Heart right ventricle (tissue), 16 donors: ENCODE measurements at regions not wholly inside any gene's neighbourhood (a gene's known extent, or its start where the extent isn't known, plus 50 kb on each side); places are given as distances from the start of the nearest gene placed in this dataset.

Source experiments
- ATAC-seq, 8 donors: fragments of 200-7000 bp; cut with Tn5 transposase; one replicate each; pipeline ENCODE4 v1.9.1; 2020; ENCODE audit warnings: mild to moderate bottlenecking in 8 of 8, moderate library complexity in 8 of 8, moderate number of reproducible peaks in 1 of 8
- DNase-seq, 2 donors: peaks; one replicate each; pipeline ENCODE4 v3.0.0-alpha.2; 2020
- H3K27ac ChIP-seq, 10 donors: fragments of 200-600 bp; sonication (generic) in 2 of 10; one replicate each; pipeline versions ENCODE4 v1.5.0 to v1.8.0; 2020 to 2022; ENCODE audit warnings: mild to moderate bottlenecking in 3 of 10
- H3K27me3 ChIP-seq, 7 donors: fragments of 200-600 bp; one replicate each; pipeline ENCODE4 v1.8.0; 2021 to 2022; ENCODE audit warnings: mild to moderate bottlenecking in 2 of 7
- H3K36me3 ChIP-seq, 9 donors: fragments of 200-600 bp; sonication (generic) in 1 of 9; one replicate each; pipeline versions ENCODE4 v1.5.0 to v1.8.0; 2020 to 2022; ENCODE audit warnings: mild to moderate bottlenecking in 2 of 9
- H3K4me1 ChIP-seq, 9 donors: fragments of 200-600 bp; sonication (generic) in 1 of 9; one replicate each; pipeline versions ENCODE4 v1.5.0 to v1.8.0; 2020 to 2022; ENCODE audit warnings: mild to moderate bottlenecking in 4 of 9
- H3K4me3 ChIP-seq, 10 donors: fragments of 200-600 bp; sonication (generic) in 2 of 10; one replicate each; pipeline versions ENCODE4 v1.5.0 to v1.8.0; 2020 to 2022; ENCODE audit warnings: mild to moderate bottlenecking in 7 of 10, moderate library complexity in 2 of 10
- H3K9me3 ChIP-seq, 11 donors: fragments of 200-600 bp in 10 of 11; sonication (generic) in 2 of 11; one replicate each; pipeline versions ENCODE4 v1.5.0 to v1.8.0; 2013 to 2022; ENCODE audit warnings: mild to moderate bottlenecking in 2 of 11, control low read depth in 1 of 11, moderate library complexity in 1 of 11
- WGBS, 2 donors: extraction: QIAGEN DNeasy Blood & Tissue Kit; methylation state at CpG; one replicate each; pipeline ENCODE4 v1.1.7; 2013; ENCODE audit warnings: inconsistent platforms in 1 of 2; 5-methylcytosine and 5-hydroxymethylcytosine counted together
- intact Hi-C, 10 donors: fragments of 100-400 bp; cut with DNase I; formaldehyde crosslinking; loops; one replicate each; pipeline versions ENCODE4 v1.11.1 to v1.14.2; 2022
- TF ChIP-seq, protein P1 (sequence below), 9 donors: fragments of 200-600 bp; sonication (generic) in 2 of 9; IDR thresholded peaks; one replicate each; pipeline versions ENCODE4 v1.5.0 to v1.8.0; 2021 to 2022; ENCODE audit warnings: antibody characterized with exemption in 9 of 9, mild to moderate bottlenecking in 5 of 9, moderate library complexity in 1 of 9
- donor health status: Arrhythmogenic right ventricular cardiomyopathy.
- donor health status: ischemic (EF 13 %, LVEDD 7.1; RV severe dilation, severe dysfunction).
- donor health status: healthy with polysubstance abuse.
- donor health status: DM: no; HTN: yes; CAD: no.
- donor health status: DM: no; HTN: no; CAD: no.
- donor health status: ischemic (EF 25% LVEDD 6.9; RV normal size, moderate dysfunction).
- donor health status: ischemic (EF 25% LVEDD 5.7; RV mildly dilated, moderate dysfunction).
- donor health status: healthy.
- donor health status: DM: yes; HTN: yes; CAD: no.
- donor health status: Ischemic cardiomyopathy.
- donor health status: ischemic (EF 35%, LVEDD 5.7; RV mildly dilated, moderate dysfunction).
- donor health status: nonischemic (EF 11% LVEDD 7.7; RV severe dilation, severe dysfunction).
- donor health status: DM: yes; HTN: yes; CAD: no.
- donor health status: PGD.
- donor health status: ischemic (EF 29% LVEDD 5.4; RV normal size, mild dysfunction).
- donor health status: nonischemic (EF 23%, LVEDD 6.1; RV moderate dilation, normal function).

- H3K4me3 ChIP-seq: no peak overlapping the region
- intact Hi-C loops: no loop called here
- peaks cover 0 to 9% (median 0%) of the 10 kb centered on the region in 11 donors for H3K9me3 ChIP-seq
- no peaks in the 10 kb centered on the region for H3K36me3 ChIP-seq
- TF ChIP-seq, protein P1, sequence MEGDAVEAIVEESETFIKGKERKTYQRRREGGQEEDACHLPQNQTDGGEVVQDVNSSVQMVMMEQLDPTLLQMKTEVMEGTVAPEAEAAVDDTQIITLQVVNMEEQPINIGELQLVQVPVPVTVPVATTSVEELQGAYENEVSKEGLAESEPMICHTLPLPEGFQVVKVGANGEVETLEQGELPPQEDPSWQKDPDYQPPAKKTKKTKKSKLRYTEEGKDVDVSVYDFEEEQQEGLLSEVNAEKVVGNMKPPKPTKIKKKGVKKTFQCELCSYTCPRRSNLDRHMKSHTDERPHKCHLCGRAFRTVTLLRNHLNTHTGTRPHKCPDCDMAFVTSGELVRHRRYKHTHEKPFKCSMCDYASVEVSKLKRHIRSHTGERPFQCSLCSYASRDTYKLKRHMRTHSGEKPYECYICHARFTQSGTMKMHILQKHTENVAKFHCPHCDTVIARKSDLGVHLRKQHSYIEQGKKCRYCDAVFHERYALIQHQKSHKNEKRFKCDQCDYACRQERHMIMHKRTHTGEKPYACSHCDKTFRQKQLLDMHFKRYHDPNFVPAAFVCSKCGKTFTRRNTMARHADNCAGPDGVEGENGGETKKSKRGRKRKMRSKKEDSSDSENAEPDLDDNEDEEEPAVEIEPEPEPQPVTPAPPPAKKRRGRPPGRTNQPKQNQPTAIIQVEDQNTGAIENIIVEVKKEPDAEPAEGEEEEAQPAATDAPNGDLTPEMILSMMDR (IDR thresholded peaks at IDR 0.05): no peak
- H3K27me3 ChIP-seq: no peaks in the 10 kb centered on the region
- H3K4me1 ChIP-seq: no peaks in the 10 kb centered on the region
- DNase-seq: no peak
- no peak overlapping the region for H3K27ac ChIP-seq
- ATAC-seq: no peak
- WGBS, 2 donors: 90 to 97% methylated on average over 1 of the region's 1 CpG
Observed at GRCh38 chr2:12376025-12376424, 340.7 kb upstream of the TRIB2 start.

DNA sequence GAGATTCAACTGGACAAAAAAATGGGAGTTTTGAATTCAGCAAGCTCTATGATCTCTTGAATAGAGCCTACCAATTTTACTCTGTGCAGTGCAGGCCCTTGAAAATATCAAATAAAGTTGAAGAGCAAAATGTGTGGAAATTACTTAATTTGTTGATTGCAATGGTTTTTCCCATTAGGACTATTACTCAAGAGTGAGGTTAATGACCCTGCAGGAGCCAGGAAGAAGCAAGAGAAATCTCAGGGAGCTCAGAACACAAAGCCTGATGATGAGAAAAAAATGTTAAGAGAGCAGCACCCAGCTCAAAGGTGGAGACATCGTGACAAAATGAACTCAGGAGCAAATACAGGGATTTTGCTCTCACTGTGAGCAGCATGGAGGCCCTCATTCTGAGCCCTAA lies 337.6 kb upstream of the TRIB2 start:
- Histone ChIP-seq H3K9me3 (peaks cover 0 to 15% (median 0%) of the 10 kb centered on the region in 11 donors), H3K27ac (no peak overlapping the region), H3K4me3 (no peak overlapping the region), H3K27me3 (no peaks in the 10 kb centered on the region), H3K36me3 (no peaks in the 10 kb centered on the region), H3K4me1 (no peaks in the 10 kb centered on the region)
- TF ChIP-seq, protein P1 (IDR thresholded peaks at IDR 0.05): no peak
- intact Hi-C loops: no loop called here
- ATAC-seq (no peak), DNase-seq (no peak)
- 89 to 93% methylated on average over 1 of the region's 1 CpG for WGBS, 2 donors

DNA sequence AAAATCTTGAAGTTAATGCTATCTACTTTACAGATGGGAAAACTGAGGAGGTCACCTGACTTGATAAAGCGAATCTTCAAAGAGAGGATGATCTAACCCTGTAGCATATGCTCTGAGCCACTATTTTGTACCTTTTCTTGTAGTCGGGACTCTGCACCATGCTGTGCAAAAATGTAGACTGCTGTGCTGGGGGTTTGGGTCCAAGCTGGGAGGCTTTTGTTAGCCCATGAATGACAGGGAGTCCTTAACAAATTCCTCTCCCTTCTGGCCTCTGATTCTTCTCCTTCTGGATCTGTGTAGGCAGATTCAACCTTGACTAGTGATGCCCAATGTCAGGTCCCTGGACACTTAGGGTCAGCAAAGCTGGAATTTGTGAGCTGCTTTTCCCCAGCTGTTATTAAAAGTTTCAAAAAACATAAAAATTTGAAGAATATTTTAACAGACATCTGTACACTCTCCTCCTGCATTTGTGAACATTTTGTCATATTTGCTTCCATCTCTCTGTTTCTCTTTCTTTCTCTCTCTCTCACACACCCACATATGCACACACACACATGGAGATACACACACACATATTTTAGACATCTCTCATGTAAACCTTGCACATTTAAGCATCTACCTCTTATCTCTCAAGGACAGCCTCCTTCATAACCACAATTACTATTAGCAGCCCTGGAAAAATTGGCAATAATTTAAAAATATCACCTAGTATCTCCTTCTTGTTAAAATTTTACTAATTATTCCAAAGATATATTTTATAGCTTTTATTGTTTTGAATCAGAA lies 335.0 kb upstream of the TRIB2 start:
- ATAC-seq (no peak), DNase-seq (no peak)
- H3K27ac ChIP-seq: no peak overlapping the region
- peaks cover 0 to 15% (median 0%) of the 10 kb centered on the region in 11 donors for H3K9me3 ChIP-seq
- WGBS, 2 donors: 73 to 78% methylated on average over 2 of the region's 2 CpGs
- no peak overlapping the region for H3K4me3 ChIP-seq
- TF ChIP-seq, protein P1 (IDR thresholded peaks at IDR 0.05): no peak
- no peaks in the 10 kb centered on the region for H3K4me1 ChIP-seq
- H3K27me3 ChIP-seq: no peaks in the 10 kb centered on the region
- intact Hi-C loops: no loop called here
- H3K36me3 ChIP-seq: no peaks in the 10 kb centered on the region

DNA sequence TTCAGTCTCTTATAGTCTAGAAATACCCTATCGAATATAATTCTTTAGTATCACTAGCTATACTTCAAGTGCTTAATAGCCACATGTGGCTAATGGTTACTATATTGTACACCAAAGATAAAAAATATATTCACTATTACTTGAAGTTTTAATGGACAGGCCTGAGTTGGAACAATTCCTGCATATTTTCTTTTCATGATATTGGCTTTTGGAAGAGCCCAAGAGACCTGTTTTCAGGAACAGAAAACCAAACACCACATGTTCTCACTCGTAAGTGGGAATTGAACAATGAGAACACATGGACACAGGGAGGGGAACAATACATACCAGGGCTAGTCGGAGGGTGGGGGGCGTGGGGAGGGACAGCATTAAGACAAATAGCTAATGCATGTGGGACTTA lies 334.4 kb upstream of the TRIB2 start:
- Histone ChIP-seq H3K4me3 (no peak overlapping the region), H3K9me3 (peaks cover 0 to 15% (median 0%) of the 10 kb centered on the region in 11 donors), H3K27me3 (no peaks in the 10 kb centered on the region), H3K27ac (no peak overlapping the region), H3K4me1 (no peaks in the 10 kb centered on the region), H3K36me3 (no peaks in the 10 kb centered on the region)
- 73% methylated on average over 4 of the region's 4 CpGs for WGBS, 2 donors
- ATAC-seq (no peak), DNase-seq (no peak)
- TF ChIP-seq, protein P1 (IDR thresholded peaks at IDR 0.05): no peak
- intact Hi-C loops: no loop called here
